CD4-positive, CD25-positive, alpha-beta regulatory T cell (primary cell): ENCODE measurements at regions not wholly inside any gene's neighbourhood (a gene's known extent, or its start where the extent isn't known, plus 50 kb on each side); places are given as distances from the start of the nearest gene placed in this dataset.

Source experiments
- ATAC-seq, 2 donors: fragments of 150-1000 bp; cut with Tn5 transposase; one replicate each; pipeline ENCODE4 v1.10.0; 2021; ENCODE audit warnings: low read depth in 2 of 2, moderate number of reproducible peaks in 2 of 2, moderate library complexity in 1 of 2
- DNase-seq, 3 donors: peaks; one replicate each; pipeline versions ENCODE4 v3.0.0 to v3.0.0-alpha.2; 2012 to 2022; ENCODE audit warnings: mixed read lengths in 1 of 3
- H3K27ac ChIP-seq: one replicate; pipeline ENCODE4 v1.7.0; 2013; ENCODE audit warnings: mild to moderate bottlenecking, low read length; ENCODE audit not compliant: insufficient read depth, poor library complexity, severe bottlenecking
- H3K27me3 ChIP-seq: one replicate; pipeline ENCODE4 v1.7.0; 2013; ENCODE audit warnings: low read length; ENCODE audit not compliant: control insufficient read depth, insufficient read depth
- H3K36me3 ChIP-seq: one replicate; pipeline ENCODE4 v1.7.0; 2013; ENCODE audit warnings: mild to moderate bottlenecking, low read length, moderate library complexity; ENCODE audit not compliant: control insufficient read depth, insufficient read depth
- H3K4me1 ChIP-seq: 2 replicates; pipeline ENCODE4 v1.7.0; 2013; ENCODE audit warnings: mild to moderate bottlenecking, low read length; ENCODE audit not compliant: insufficient read depth, control insufficient read depth, poor library complexity, severe bottlenecking
- H3K4me3 ChIP-seq: one replicate; pipeline ENCODE4 v1.7.0; 2013; ENCODE audit warnings: low read depth, mild to moderate bottlenecking, low read length, moderate library complexity
- H3K9me3 ChIP-seq, 2 experiments: 1 replicate in 1 of 2; 2 replicates in 1 of 2; pipeline ENCODE4 v1.7.0; 2013; ENCODE audit warnings: low read length in 2 of 2, mild to moderate bottlenecking in 1 of 2, moderate library complexity in 1 of 2; ENCODE audit not compliant: control insufficient read depth in 2 of 2
- H3K27ac Mint-ChIP-seq, 3 donors: one replicate each; pipeline ENCODE4 v1.8.0; 2020 to 2022; ENCODE audit warnings: mild to moderate bottlenecking in 3 of 3, mixed read lengths in 3 of 3, moderate library complexity in 2 of 3
- H3K27me3 Mint-ChIP-seq: one replicate; pipeline ENCODE4 v1.8.0; 2022; ENCODE audit warnings: mild to moderate bottlenecking, mixed read lengths
- H3K36me3 Mint-ChIP-seq: one replicate; pipeline ENCODE4 v1.8.0; 2020; ENCODE audit warnings: mixed read lengths
- H3K4me1 Mint-ChIP-seq, 4 donors: one replicate each; pipeline ENCODE4 v1.8.0; 2020 to 2022; ENCODE audit warnings: mixed read lengths in 4 of 4, mild to moderate bottlenecking in 1 of 4
- H3K4me3 Mint-ChIP-seq, 4 donors: one replicate each; pipeline ENCODE4 v1.8.0; 2020 to 2022; ENCODE audit warnings: mild to moderate bottlenecking in 4 of 4, mixed read lengths in 4 of 4, moderate library complexity in 3 of 4
- H3K9me3 Mint-ChIP-seq, 7 donors: one replicate each; pipeline ENCODE4 v1.8.0; 2020 to 2022; ENCODE audit warnings: mixed read lengths in 7 of 7, mild to moderate bottlenecking in 3 of 7, moderate library complexity in 2 of 7

DNA sequence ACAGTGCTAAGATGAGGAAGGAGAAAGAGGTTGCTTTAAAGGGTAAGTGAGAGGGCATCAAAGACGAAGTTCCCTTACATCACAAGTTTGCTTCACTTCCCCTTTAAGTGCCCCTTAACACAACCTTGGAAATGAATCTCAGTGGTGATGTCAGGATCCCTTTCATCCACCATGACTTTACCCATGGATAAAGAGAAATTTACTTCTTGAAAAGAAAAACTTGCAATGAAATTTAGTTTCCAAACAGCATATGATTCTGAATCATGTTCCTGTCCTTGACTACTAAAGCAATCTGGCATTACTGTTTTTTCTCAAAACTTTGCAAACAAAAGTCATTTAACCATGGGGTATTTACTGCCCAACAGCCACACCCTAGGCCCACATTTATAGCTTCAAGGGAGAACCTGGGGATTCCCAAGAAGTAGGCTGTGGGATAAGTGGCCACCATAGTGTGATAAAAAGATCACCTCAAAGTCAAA lies 135.9 kb downstream of the ITGB8 start:
- no peak overlapping the region for H3K27ac Mint-ChIP-seq
- no peaks in the 10 kb centered on the region for H3K36me3 Mint-ChIP-seq
- Histone ChIP-seq H3K27ac (no peak overlapping the region), H3K9me3 (no peaks in the 10 kb centered on the region), H3K4me3 (no peak overlapping the region), H3K27me3 (no peaks in the 10 kb centered on the region), H3K36me3 (no peaks in the 10 kb centered on the region), H3K4me1 (no peaks in the 10 kb centered on the region)
- no peaks in the 10 kb centered on the region for H3K27me3 Mint-ChIP-seq
- H3K9me3 Mint-ChIP-seq = peaks cover 0 to 2% (median 0%) of the 10 kb centered on the region in 7 donors
- ATAC-seq = no peak
- H3K4me1 Mint-ChIP-seq = no peaks in the 10 kb centered on the region
- DNase-seq = no peak
- H3K4me3 Mint-ChIP-seq = no peak overlapping the region

DNA sequence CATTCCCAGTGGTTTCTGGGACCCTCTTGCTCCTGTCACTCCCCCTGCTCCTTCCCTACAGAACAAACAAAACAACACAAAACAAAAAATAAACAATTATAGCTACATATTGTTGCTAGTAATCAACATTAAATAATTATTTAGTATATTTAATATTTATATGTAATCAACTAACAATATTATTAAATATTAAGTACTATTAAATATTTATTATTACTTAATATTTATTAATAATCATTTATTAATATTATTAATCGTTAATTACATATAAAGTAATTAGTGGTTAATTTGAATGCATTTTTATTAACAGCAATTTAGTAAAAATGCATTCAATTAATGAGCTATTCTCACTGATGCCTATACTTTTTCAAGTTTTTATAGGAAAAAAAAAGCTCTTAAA lies 139.4 kb downstream of the ITGB8 start:
- Histone ChIP-seq H3K4me1 (no peaks in the 10 kb centered on the region), H3K36me3 (no peaks in the 10 kb centered on the region), H3K4me3 (no peak overlapping the region), H3K9me3 (no peaks in the 10 kb centered on the region), H3K27me3 (no peaks in the 10 kb centered on the region), H3K27ac (no peak overlapping the region)
- H3K9me3 Mint-ChIP-seq = peaks cover 0 to 5% (median 0%) of the 10 kb centered on the region in 7 donors
- no peak for ATAC-seq
- no peak overlapping the region for H3K27ac Mint-ChIP-seq
- no peaks in the 10 kb centered on the region for H3K27me3 Mint-ChIP-seq
- H3K4me1 Mint-ChIP-seq = no peaks in the 10 kb centered on the region
- DNase-seq = no peak
- no peaks in the 10 kb centered on the region for H3K36me3 Mint-ChIP-seq
- H3K4me3 Mint-ChIP-seq = no peak overlapping the region

DNA sequence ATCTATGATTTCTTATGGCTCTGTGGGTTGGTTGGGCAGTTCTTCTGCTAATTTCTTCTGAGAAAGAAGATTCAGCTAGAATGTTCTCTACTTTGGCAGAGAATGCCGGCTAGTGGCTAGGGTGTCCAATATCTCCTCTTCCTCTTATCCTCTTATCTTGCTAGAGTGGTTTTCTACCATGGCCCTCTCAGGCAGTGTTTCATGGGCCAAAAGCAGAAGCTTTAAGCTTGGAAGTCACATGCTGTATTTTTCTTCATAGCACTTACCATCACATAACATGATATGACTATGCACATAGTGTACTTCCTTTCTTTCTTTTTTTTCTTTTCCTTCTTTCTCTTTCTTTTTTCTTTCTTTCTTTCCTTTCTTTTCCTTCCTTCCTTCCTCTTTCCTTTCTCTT lies 140.0 kb downstream of the ITGB8 start:
- H3K4me1 ChIP-seq = no peaks in the 10 kb centered on the region
- H3K27me3 ChIP-seq = no peaks in the 10 kb centered on the region
- Mint-ChIP-seq H3K4me3 (no peak overlapping the region), H3K27me3 (no peaks in the 10 kb centered on the region), H3K36me3 (no peaks in the 10 kb centered on the region), H3K4me1 (no peaks in the 10 kb centered on the region), H3K27ac (no peak overlapping the region), H3K9me3 (peaks cover 0 to 5% (median 0%) of the 10 kb centered on the region in 7 donors)
- DNase-seq (no peak), ATAC-seq (no peak)
- H3K9me3 ChIP-seq = no peaks in the 10 kb centered on the region
- no peaks in the 10 kb centered on the region for H3K36me3 ChIP-seq
- H3K27ac ChIP-seq = no peak overlapping the region
- no peak overlapping the region for H3K4me3 ChIP-seq

DNA sequence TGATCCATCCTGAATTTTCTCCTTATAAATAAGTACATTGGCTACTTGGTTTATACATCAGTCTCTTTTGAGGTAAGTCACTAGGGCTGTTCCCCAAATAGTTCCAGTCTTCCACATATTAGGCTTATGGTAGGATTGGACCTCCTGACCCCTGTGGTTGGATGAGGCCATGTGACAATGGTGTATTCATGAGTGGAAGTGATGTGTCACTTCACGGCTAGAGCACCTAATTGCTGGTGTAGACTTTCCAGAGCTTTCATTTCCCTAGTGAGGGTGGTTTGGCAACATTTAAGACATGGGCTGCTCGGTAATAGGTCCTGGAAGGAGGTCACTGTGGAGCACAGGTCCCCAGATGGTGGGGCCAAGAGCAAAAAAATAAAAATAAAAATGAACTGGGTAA lies 141.2 kb upstream of the ABCB5 start:
- DNase-seq (no peak), ATAC-seq (no peak)

DNA sequence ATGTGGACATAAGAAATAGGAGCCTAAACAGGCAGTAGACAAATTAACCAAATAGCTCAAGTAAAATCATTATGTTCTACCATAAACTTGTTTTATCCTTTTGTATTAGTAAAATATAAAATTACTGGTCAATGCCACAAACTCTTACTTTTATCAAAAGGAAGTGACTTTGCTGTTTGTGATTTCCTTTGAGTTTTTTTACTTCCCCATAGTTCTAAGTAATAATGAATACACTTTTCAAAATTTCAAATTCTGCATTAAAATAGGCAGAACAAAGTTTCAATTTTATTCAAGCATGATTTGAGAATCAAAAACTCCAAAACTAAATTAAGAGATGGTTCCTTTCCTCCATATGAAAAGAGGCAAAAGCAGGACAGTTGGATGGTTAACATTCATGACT lies 139.7 kb upstream of the ABCB5 start:
- Histone ChIP-seq H3K4me3 (no peak overlapping the region), H3K36me3 (no peaks in the 10 kb centered on the region), H3K27me3 (no peaks in the 10 kb centered on the region), H3K27ac (no peak overlapping the region), H3K4me1 (no peaks in the 10 kb centered on the region), H3K9me3 (no peaks in the 10 kb centered on the region)
- DNase-seq (no peak), ATAC-seq (no peak)
- Mint-ChIP-seq H3K27me3 (no peaks in the 10 kb centered on the region), H3K36me3 (no peaks in the 10 kb centered on the region), H3K4me3 (no peak overlapping the region), H3K4me1 (no peaks in the 10 kb centered on the region), H3K9me3 (peaks cover 0 to 5% (median 0%) of the 10 kb centered on the region in 7 donors), H3K27ac (no peak overlapping the region)

More for the DNA sequence above, 141.2 kb upstream of the ABCB5 start:
- H3K9me3 ChIP-seq = no peaks in the 10 kb centered on the region
- peaks cover 0 to 5% (median 0%) of the 10 kb centered on the region in 7 donors for H3K9me3 Mint-ChIP-seq
- no peak overlapping the region for H3K4me3 Mint-ChIP-seq
- no peak overlapping the region for H3K27ac Mint-ChIP-seq
- H3K4me1 Mint-ChIP-seq = no peaks in the 10 kb centered on the region
- no peaks in the 10 kb centered on the region for H3K4me1 ChIP-seq
- no peaks in the 10 kb centered on the region for H3K36me3 Mint-ChIP-seq
- no peak overlapping the region for H3K4me3 ChIP-seq
- H3K27me3 ChIP-seq = no peaks in the 10 kb centered on the region
- H3K27ac ChIP-seq = no peak overlapping the region
- H3K36me3 ChIP-seq = no peaks in the 10 kb centered on the region
- no peaks in the 10 kb centered on the region for H3K27me3 Mint-ChIP-seq

DNA sequence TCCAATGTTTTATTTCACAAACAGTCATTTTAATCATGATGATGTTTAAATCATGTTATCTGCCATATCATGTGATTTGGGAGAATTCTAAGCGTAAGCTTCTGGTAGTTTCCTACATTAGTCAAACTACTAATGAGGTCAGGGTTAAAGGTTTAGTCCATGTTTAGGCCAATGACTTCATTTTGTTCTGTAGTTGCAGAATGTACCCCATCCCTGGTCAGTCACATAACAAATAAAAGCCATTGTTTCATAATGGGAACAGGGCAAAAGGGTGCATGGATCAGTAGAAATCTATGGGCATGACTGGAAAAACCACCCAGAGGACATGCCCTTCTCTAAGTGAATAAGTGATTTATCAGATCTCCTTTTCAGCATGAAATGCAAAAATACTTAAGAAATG lies 138.4 kb upstream of the ABCB5 start:
- Mint-ChIP-seq H3K27ac (no peak overlapping the region), H3K27me3 (no peaks in the 10 kb centered on the region), H3K4me1 (no peaks in the 10 kb centered on the region), H3K9me3 (peaks cover 0 to 6% (median 0%) of the 10 kb centered on the region in 7 donors), H3K4me3 (no peak overlapping the region), H3K36me3 (no peaks in the 10 kb centered on the region)
- no peak overlapping the region for H3K27ac ChIP-seq
- no peaks in the 10 kb centered on the region for H3K27me3 ChIP-seq
- no peaks in the 10 kb centered on the region for H3K36me3 ChIP-seq
- H3K9me3 ChIP-seq = no peaks in the 10 kb centered on the region
- ATAC-seq (no peak), DNase-seq (no peak)
- H3K4me3 ChIP-seq = no peak overlapping the region
- H3K4me1 ChIP-seq = no peaks in the 10 kb centered on the region

DNA sequence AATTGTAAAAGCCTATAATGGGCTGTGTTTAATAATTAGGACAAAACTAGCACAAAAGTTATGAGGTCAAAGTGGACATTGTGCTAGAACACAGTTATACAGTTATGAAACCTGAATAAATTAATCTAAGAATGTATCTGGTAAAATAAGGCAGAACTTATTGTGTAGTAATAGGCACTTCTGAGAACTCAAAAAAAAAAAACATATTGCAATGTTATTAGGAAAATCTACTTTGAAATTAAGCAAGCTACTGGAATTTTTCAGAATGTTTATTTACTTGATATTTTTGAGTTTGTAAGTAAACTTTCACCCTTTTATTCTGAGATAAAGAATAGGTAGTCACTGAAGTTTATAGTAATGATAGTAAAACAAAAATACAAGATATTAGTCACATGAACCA lies 135.8 kb upstream of the ABCB5 start:
- H3K4me3 Mint-ChIP-seq = no peak overlapping the region
- Histone ChIP-seq H3K27me3 (no peaks in the 10 kb centered on the region), H3K27ac (no peak overlapping the region), H3K4me3 (no peak overlapping the region), H3K36me3 (no peaks in the 10 kb centered on the region), H3K4me1 (no peaks in the 10 kb centered on the region), H3K9me3 (no peaks in the 10 kb centered on the region)
- H3K9me3 Mint-ChIP-seq = peaks cover 0 to 6% (median 0%) of the 10 kb centered on the region in 7 donors
- H3K4me1 Mint-ChIP-seq = no peaks in the 10 kb centered on the region
- no peaks in the 10 kb centered on the region for H3K27me3 Mint-ChIP-seq
- DNase-seq (no peak), ATAC-seq (no peak)
- no peak overlapping the region for H3K27ac Mint-ChIP-seq
- H3K36me3 Mint-ChIP-seq = no peaks in the 10 kb centered on the region

DNA sequence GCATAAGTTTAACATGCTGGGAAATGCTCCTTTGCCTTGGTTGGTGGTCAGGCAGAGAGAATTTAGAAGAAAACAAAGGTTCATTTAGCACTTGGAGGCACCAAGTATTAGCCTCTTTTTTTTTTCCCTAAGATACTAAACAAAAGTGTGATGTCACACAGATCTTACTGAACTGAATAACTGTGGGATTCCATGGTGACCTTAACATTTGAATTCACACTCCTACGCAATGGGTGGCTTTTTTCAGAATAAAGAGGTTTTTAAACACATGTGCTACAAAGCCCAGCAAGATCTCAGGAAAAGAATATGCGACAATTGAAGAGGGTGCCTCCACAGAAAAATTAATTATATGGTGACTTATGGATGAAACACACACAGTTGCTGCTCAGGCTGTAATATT lies 133.4 kb upstream of the ABCB5 start:
- H3K27me3 ChIP-seq = no peaks in the 10 kb centered on the region
- H3K27me3 Mint-ChIP-seq = no peaks in the 10 kb centered on the region
- ATAC-seq (no peak), DNase-seq (no peak)
- no peak overlapping the region for H3K27ac ChIP-seq
- H3K4me3 ChIP-seq = no peak overlapping the region
- H3K9me3 ChIP-seq = peaks cover 0 to 6% of the 10 kb centered on the region in 2 experiments
- H3K9me3 Mint-ChIP-seq = peaks cover 0 to 6% (median 0%) of the 10 kb centered on the region in 7 donors
- no peak overlapping the region for H3K27ac Mint-ChIP-seq
- no peaks in the 10 kb centered on the region for H3K4me1 Mint-ChIP-seq
- no peaks in the 10 kb centered on the region for H3K36me3 ChIP-seq
- no peaks in the 10 kb centered on the region for H3K36me3 Mint-ChIP-seq
- no peak overlapping the region for H3K4me3 Mint-ChIP-seq
- H3K4me1 ChIP-seq = no peaks in the 10 kb centered on the region
